Upper lobe of left lung (tissue), 6 donors: ENCODE measurements at regions not wholly inside any gene's neighbourhood (a gene's known extent, or its start where the extent isn't known, plus 50 kb on each side); places are given as distances from the start of the nearest gene placed in this dataset.

ENCODE experiments used
- ATAC-seq, 2 donors: fragments of 200-7000 bp; cut with Tn5 transposase; one replicate each; pipeline ENCODE4 v1.9.1; 2022; ENCODE audit warnings: mild to moderate bottlenecking in 2 of 2, moderate library complexity in 2 of 2; ENCODE audit not compliant: low FRiP score in 2 of 2
- DNase-seq, 2 donors: peaks; one replicate each; pipeline ENCODE4 v3.0.0-alpha.2; 2019 to 2020
- H3K27ac ChIP-seq, 4 donors: fragments of 200-600 bp; sonication (generic); one replicate each; pipeline ENCODE4 v1.5.1; 2016 to 2019
- H3K27me3 ChIP-seq, 4 donors: fragments of 200-600 bp; sonication (generic); one replicate each; pipeline ENCODE4 v1.5.1; 2017 to 2019
- H3K36me3 ChIP-seq, 4 donors: fragments of 200-600 bp; sonication (generic); one replicate each; pipeline ENCODE4 v1.5.1; 2016 to 2019
- H3K4me1 ChIP-seq, 4 donors: fragments of 200-600 bp; sonication (generic); one replicate each; pipeline ENCODE4 v1.5.1; 2018 to 2019
- H3K4me3 ChIP-seq, 4 donors: fragments of 200-600 bp; sonication (generic); one replicate each; pipeline ENCODE4 v1.5.1; 2017 to 2019; ENCODE audit warnings: mild to moderate bottlenecking in 2 of 4, moderate library complexity in 1 of 4
- H3K9me3 ChIP-seq, 4 donors: fragments of 200-600 bp; sonication (generic); one replicate each; pipeline ENCODE4 v1.5.1; 2018 to 2019
- EP300 ChIP-seq, 4 donors: sonication (generic); formaldehyde crosslinking; IDR thresholded peaks; one replicate each; pipeline ENCODE4 v1.5.1; 2017; ENCODE audit warnings: antibody characterized with exemption in 4 of 4, control low read depth in 2 of 4
- POLR2A ChIP-seq, 4 donors: fragments of 450-650 bp; IDR thresholded peaks; one replicate each; pipeline ENCODE4 v1.5.1; 2016 to 2017; ENCODE audit warnings: antibody characterized with exemption in 4 of 4, mild to moderate bottlenecking in 2 of 4
- POLR2AphosphoS5 ChIP-seq, 2 donors: sonication (generic); formaldehyde crosslinking; IDR thresholded peaks; one replicate each; pipeline ENCODE4 v1.5.1; 2017; ENCODE audit warnings: antibody characterized with exemption in 2 of 2
- whole genome bisulfite sequencing, 2 donors: methylation state at CpG; one replicate each; pipeline ENCODE4 v1.1.5; 2017 to 2018; 5-methylcytosine and 5-hydroxymethylcytosine counted together
- TF ChIP-seq, protein P1 (sequence below), 6 experiments: fragments of 450-650 bp in 4 of 6; fragments of 200-600 bp in 2 of 6; sonication (generic) in 2 of 6; IDR thresholded peaks; one replicate each; pipeline ENCODE4 v1.5.1; 2016 to 2019; ENCODE audit warnings: antibody characterized with exemption in 6 of 6
- donor health status: DM: no; HTN: no; CAD: no; lungs with moderate emphysema.
- donor health status: DM: no; HTN: yes; CAD: no; lungs with severe emphysema.

GRCh38 chr2:43041661-43042360 is 184.6 kb downstream of the ZFP36L2 start:
- no peak overlapping the region for H3K27ac ChIP-seq
- H3K4me1 ChIP-seq = peaks cover 0 to 8% (median 6%) of the 10 kb centered on the region in 4 donors
- TF ChIP-seq POLR2A (IDR thresholded peaks at IDR 0.05) = no peak
- TF ChIP-seq POLR2AphosphoS5 (IDR thresholded peaks at IDR 0.05) = no peak
- no peak for TF ChIP-seq EP300 (IDR thresholded peaks at IDR 0.05)
- TF ChIP-seq, protein P1, sequence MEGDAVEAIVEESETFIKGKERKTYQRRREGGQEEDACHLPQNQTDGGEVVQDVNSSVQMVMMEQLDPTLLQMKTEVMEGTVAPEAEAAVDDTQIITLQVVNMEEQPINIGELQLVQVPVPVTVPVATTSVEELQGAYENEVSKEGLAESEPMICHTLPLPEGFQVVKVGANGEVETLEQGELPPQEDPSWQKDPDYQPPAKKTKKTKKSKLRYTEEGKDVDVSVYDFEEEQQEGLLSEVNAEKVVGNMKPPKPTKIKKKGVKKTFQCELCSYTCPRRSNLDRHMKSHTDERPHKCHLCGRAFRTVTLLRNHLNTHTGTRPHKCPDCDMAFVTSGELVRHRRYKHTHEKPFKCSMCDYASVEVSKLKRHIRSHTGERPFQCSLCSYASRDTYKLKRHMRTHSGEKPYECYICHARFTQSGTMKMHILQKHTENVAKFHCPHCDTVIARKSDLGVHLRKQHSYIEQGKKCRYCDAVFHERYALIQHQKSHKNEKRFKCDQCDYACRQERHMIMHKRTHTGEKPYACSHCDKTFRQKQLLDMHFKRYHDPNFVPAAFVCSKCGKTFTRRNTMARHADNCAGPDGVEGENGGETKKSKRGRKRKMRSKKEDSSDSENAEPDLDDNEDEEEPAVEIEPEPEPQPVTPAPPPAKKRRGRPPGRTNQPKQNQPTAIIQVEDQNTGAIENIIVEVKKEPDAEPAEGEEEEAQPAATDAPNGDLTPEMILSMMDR (IDR thresholded peaks at IDR 0.05) = no peak
- no peaks in the 10 kb centered on the region for H3K9me3 ChIP-seq
- 67 to 76% methylated on average over 6 to 7 of the region's 8 CpGs for WGBS, 2 donors
- peak in 1 of 2 donors; percentile 82 for ATAC-seq
- H3K4me3 ChIP-seq = no peak overlapping the region
- H3K27me3 ChIP-seq = no peaks in the 10 kb centered on the region
- no peak for DNase-seq
- no peaks in the 10 kb centered on the region for H3K36me3 ChIP-seq

- H3K27ac ChIP-seq = no peak overlapping the region
- TF ChIP-seq, protein P1 (IDR thresholded peaks at IDR 0.05) = no peak
- no peak for TF ChIP-seq POLR2AphosphoS5 (IDR thresholded peaks at IDR 0.05)
- TF ChIP-seq EP300 (IDR thresholded peaks at IDR 0.05) = no peak
- no peak for TF ChIP-seq POLR2A (IDR thresholded peaks at IDR 0.05)
- no peaks in the 10 kb centered on the region for H3K9me3 ChIP-seq
- ATAC-seq (no peak), DNase-seq (no peak)
- no peaks in the 10 kb centered on the region for H3K36me3 ChIP-seq
- 89 to 94% methylated on average over 2 to 4 of the region's 4 CpGs for WGBS, 2 donors
- no peaks in the 10 kb centered on the region for H3K27me3 ChIP-seq
- H3K4me3 ChIP-seq = no peak overlapping the region
- peaks cover 0 to 4% (median 2%) of the 10 kb centered on the region in 4 donors for H3K4me1 ChIP-seq
Observed at GRCh38 chr2:43041173-43041591, 185.2 kb downstream of the ZFP36L2 start.

DNA sequence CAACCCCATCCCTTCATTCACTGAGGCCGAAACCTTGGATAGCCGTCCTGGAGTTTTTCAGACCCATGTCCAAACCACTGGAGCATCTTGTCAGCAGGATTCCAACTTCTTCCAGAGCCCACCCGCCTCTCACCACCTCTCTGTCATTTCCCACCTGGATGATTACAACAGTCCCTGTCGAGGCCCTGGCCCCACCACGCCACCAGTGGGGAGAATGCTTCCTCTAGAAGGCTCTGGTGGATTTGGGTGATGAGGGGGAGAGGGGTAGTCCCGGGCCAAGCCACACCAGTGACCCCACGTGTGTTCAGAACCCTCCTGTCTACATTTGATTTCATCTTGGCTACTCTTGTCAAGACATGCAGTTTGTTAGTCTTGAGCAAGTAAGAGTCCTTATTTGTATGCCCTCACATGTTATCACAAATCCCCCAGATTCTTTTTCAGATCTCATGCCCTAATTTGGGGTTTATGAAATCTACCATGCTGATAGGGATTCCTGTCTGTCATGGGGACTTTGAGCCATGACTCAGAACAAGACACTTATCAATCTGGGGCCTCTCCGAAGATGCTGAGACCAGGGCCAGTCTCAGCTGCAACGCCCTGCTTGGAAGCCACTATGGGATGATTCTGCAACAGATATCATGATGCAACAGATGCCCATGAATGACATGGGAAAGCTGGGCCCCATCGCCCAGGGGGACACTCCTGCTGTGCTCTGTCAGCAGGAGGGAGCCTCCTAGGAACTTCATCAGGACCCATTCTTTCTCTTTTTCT is 186.1 kb downstream of the ZFP36L2 start:
- TF ChIP-seq, protein P1 (IDR thresholded peaks at IDR 0.05) = no peak
- TF ChIP-seq EP300 (IDR thresholded peaks at IDR 0.05) (no peak), POLR2A (IDR thresholded peaks at IDR 0.05) (no peak), POLR2AphosphoS5 (IDR thresholded peaks at IDR 0.05) (no peak)
- no peaks in the 10 kb centered on the region for H3K9me3 ChIP-seq
- H3K36me3 ChIP-seq = no peaks in the 10 kb centered on the region
- no peak for DNase-seq
- H3K27ac ChIP-seq = no peak overlapping the region
- H3K4me3 ChIP-seq = no peak overlapping the region
- no peak for ATAC-seq
- 76% methylated on average over 10 of the region's 10 CpGs for WGBS, 2 donors
- H3K27me3 ChIP-seq = no peaks in the 10 kb centered on the region
- peaks cover 0 to 4% (median 0%) of the 10 kb centered on the region in 4 donors for H3K4me1 ChIP-seq

DNA sequence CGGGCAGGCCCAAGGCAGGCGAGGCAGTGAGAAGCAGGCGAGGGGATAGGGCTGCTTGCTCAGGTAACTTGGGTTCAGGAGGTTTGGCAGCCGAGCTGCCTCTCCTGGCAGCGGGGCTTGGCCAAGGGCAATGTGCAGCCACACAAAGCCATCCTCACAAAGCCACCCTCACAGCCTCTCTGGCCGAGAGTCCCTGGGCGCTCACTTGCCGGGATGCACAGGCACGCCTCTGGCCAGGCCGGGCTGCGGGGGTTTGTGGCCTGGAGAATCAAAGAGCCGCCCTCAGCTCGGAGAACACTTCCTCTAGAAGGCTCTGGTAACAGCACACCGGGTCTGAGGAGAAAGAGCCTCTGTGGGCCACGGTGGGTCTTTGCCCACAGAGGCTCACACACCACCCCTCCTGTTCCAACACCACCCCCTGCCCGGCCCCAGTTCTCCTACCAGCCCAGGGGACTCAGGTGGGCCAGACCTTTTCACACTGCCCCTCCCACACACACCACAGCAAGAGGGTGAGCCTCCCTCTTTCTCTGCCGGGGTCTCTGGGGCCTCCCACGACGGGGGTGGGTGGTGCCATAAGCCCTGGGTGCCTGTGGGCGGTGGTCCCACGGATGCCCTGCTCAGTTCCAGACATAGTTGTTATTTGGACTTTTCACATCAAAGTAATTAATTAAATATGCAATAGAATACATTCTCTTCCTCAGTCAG is 186.9 kb downstream of the ZFP36L2 start:
- TF ChIP-seq, protein P1 (IDR thresholded peaks at IDR 0.05) = no peak
- TF ChIP-seq POLR2A (IDR thresholded peaks at IDR 0.05) (no peak), EP300 (IDR thresholded peaks at IDR 0.05) (no peak), POLR2AphosphoS5 (IDR thresholded peaks at IDR 0.05) (no peak)
- Histone ChIP-seq H3K9me3 (no peaks in the 10 kb centered on the region), H3K36me3 (no peaks in the 10 kb centered on the region), H3K4me3 (no peak overlapping the region), H3K27me3 (no peaks in the 10 kb centered on the region), H3K27ac (no peak overlapping the region), H3K4me1 (peaks cover 0 to 4% (median 0%) of the 10 kb centered on the region in 4 donors)
- 72 to 84% methylated on average over 16 to 19 of the region's 21 CpGs for WGBS, 2 donors
- ATAC-seq = no peak
- DNase-seq = no peak
